Tibial artery (tissue), 4 donors: ENCODE measurements at regions not wholly inside any gene's neighbourhood (a gene's known extent, or its start where the extent isn't known, plus 50 kb on each side); places are given as distances from the start of the nearest gene placed in this dataset.
A peak's percentile ranks its signal among the peaks of the same experiment; 100 is the strongest.

Experiments used
- DNase-seq, 2 donors: peaks; one replicate each; pipeline ENCODE4 v3.0.0-alpha.2; 2019
- H3K27ac ChIP-seq, 2 donors: fragments of 200-600 bp; sonication (generic) in 1 of 2; 1 replicate in 1 of 2; 2 replicates in 1 of 2; pipeline ENCODE4 v1.5.1; 2018 to 2019; ENCODE audit warnings: mild to moderate bottlenecking in 1 of 2
- H3K27me3 ChIP-seq, 2 donors: fragments of 200-600 bp; sonication (generic) in 1 of 2; one replicate each; pipeline versions ENCODE4 v1.5.1 to v1.6.0; 2016 to 2019
- H3K36me3 ChIP-seq, 3 donors: fragments of 200-600 bp; sonication (generic) in 2 of 3; one replicate each; pipeline ENCODE4 v1.5.1; 2016 to 2019; ENCODE audit warnings: mild to moderate bottlenecking in 2 of 3
- H3K4me1 ChIP-seq, 4 donors: fragments of 200-600 bp; sonication (generic) in 2 of 4; 1 replicate in 3 of 4; 2 replicates in 1 of 4; pipeline ENCODE4 v1.5.1; 2016 to 2019
- H3K4me3 ChIP-seq, 2 donors: fragments of 200-600 bp; sonication (generic) in 1 of 2; 1 replicate in 1 of 2; 2 replicates in 1 of 2; pipeline ENCODE4 v1.5.1; 2018 to 2019; ENCODE audit warnings: mild to moderate bottlenecking in 2 of 2
- H3K9me3 ChIP-seq, 3 donors: fragments of 200-600 bp; sonication (generic) in 1 of 3; one replicate each; pipeline ENCODE4 v1.5.1; 2016 to 2019
- CTCF ChIP-seq, 2 experiments: fragments of 200-600 bp in 1 of 2; fragments of 450-650 bp in 1 of 2; IDR thresholded peaks; one replicate each; pipeline ENCODE4 v1.5.1; 2017 to 2019; ENCODE audit warnings: antibody characterized with exemption in 2 of 2, mild to moderate bottlenecking in 1 of 2, moderate library complexity in 1 of 2
- intact Hi-C: fragments of 100-400 bp; cut with DNase I; formaldehyde crosslinking; loops from one replicate; pipeline ENCODE4 v1.15.0; 2023; ENCODE audit warnings: low total_unique reads

- Histone ChIP-seq H3K27ac (peak overlapping the region; percentile 41 to 47), H3K27me3 (no peaks in the 10 kb centered on the region)
These were observed 557.6 kb upstream of the DIPK2B start for GRCh38 chrX:45758319-45758718.

DNA sequence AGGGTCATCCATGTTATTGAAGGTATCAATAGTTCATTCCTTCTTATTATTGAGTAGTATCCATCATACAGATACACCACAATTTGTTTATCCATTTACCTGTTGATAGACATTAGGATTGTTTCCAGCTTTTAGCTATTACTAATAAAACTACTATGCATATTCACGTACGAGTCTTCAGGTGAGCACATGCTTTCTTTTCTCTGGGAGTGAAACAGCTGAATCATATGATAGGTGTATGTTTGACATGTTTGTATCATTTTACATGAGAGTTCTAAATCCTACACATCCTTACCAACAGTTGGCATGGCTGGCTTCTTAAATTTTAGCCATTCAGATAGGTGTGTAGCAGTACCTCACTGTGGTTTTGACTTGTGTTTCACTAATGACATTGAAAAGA lies 556.6 kb upstream of the DIPK2B start:
- H3K36me3 ChIP-seq, result no peaks in the 10 kb centered on the region
- H3K4me1 ChIP-seq, result no peaks in the 10 kb centered on the region
- H3K27me3 ChIP-seq, result no peaks in the 10 kb centered on the region
- H3K9me3 ChIP-seq, result no peaks in the 10 kb centered on the region
- no peak overlapping the region for H3K4me3 ChIP-seq
- intact Hi-C loops, result no loop called here
- no peak for TF ChIP-seq CTCF (IDR thresholded peaks at IDR 0.05)
- no peak for DNase-seq
- H3K27ac ChIP-seq, result no peak overlapping the region

More at GRCh38 chrX:45758319-45758718, 557.6 kb upstream of the DIPK2B start:
- DNase-seq, result no peak
- Histone ChIP-seq H3K4me1 (no peaks in the 10 kb centered on the region), H3K36me3 (no peaks in the 10 kb centered on the region), H3K9me3 (no peaks in the 10 kb centered on the region), H3K4me3 (no peak overlapping the region)
- intact Hi-C loops, result no loop called here
- no peak for TF ChIP-seq CTCF (IDR thresholded peaks at IDR 0.05)

DNA sequence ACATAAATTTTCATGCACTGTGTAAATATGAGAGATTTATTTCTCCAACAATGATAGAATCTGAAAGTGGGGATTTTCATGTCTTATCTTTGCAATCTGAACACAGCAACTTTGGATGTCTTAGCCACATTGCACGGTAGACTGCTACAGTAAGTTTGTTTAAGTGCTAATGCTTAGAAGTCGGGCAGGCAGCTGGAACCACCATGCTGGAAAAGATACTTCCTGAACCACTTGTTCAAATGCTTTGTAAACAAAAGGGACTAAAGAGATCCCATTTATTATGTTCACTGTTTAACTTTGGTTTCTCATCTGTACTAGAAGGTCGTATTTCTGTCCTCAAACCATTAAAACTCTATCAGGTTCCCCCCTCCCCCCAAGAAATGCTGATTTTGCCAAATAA lies 555.9 kb upstream of the DIPK2B start:
- Histone ChIP-seq H3K4me1 (peaks cover 0 to 3% (median 0%) of the 10 kb centered on the region in 4 donors), H3K27me3 (no peaks in the 10 kb centered on the region), H3K4me3 (no peak overlapping the region), H3K27ac (no peak overlapping the region), H3K36me3 (no peaks in the 10 kb centered on the region), H3K9me3 (no peaks in the 10 kb centered on the region)
- no peak for DNase-seq
- TF ChIP-seq CTCF (IDR thresholded peaks at IDR 0.05), result no peak
- intact Hi-C loops, result no loop called here

- Histone ChIP-seq H3K4me3 (no peak overlapping the region), H3K27me3 (no peaks in the 10 kb centered on the region), H3K27ac (no peak overlapping the region), H3K4me1 (peaks cover 0 to 11% (median 0%) of the 10 kb centered on the region in 4 donors), H3K36me3 (no peaks in the 10 kb centered on the region), H3K9me3 (no peaks in the 10 kb centered on the region)
- TF ChIP-seq CTCF (IDR thresholded peaks at IDR 0.05), result no peak
- intact Hi-C loops, result no loop called here
- DNase-seq, result no peak
These were observed 555.0 kb upstream of the DIPK2B start for GRCh38 chrX:45755703-45756102.

DNA sequence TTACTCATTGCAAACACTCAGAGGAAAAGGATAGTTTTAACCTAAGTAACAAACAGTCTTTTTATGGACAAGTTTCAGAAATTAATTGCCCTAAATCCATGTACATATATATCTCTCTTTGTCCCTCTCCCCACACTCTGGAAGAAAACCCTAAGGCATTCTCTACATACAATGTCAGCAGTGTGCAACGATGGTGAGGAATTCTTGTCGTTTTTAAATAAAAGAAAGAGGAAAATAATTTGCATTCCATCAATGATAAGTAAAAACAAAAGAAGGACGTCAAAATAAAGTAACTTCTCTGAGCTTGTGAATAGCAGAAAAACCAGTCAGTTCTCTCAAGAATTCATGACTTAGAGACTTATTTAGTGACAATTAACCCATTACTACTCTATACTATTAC lies 550.5 kb upstream of the DIPK2B start:
- peaks cover 0 to 22% (median 0%) of the 10 kb centered on the region in 4 donors for H3K4me1 ChIP-seq
- no peaks in the 10 kb centered on the region for H3K36me3 ChIP-seq
- H3K4me3 ChIP-seq, result no peak overlapping the region
- DNase-seq, result no peak
- peak overlapping the region in 1 of 2 donors; percentile 12 for H3K27ac ChIP-seq
- TF ChIP-seq CTCF (IDR thresholded peaks at IDR 0.05), result no peak
- H3K9me3 ChIP-seq, result no peaks in the 10 kb centered on the region
- H3K27me3 ChIP-seq, result no peaks in the 10 kb centered on the region
- intact Hi-C loops, result no loop called here

DNA sequence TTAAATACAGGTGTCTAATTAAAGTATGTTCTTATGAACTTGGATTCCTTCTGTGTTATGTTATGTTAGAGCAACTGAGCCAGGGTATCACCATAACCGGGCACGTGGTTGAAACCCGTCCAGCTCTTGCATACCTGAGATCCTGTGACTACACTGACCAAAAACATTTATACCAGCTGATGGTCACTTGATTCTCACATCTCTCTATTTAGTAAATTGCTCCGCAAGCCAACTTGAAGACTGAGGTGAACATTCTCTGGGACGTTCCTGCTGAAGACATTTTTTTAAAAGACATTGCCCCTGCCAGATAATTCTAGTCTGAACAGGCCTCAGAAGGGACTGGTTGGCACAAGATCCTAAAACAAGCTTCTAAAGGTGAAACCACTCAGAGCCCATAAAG lies 550.0 kb upstream of the DIPK2B start:
- intact Hi-C loops, result no loop called here
- H3K27ac ChIP-seq, result no peak overlapping the region
- H3K36me3 ChIP-seq, result no peaks in the 10 kb centered on the region
- no peaks in the 10 kb centered on the region for H3K9me3 ChIP-seq
- DNase-seq, result no peak
- H3K4me3 ChIP-seq, result no peak overlapping the region
- no peak for TF ChIP-seq CTCF (IDR thresholded peaks at IDR 0.05)
- no peaks in the 10 kb centered on the region for H3K27me3 ChIP-seq
- peaks cover 0 to 22% (median 0%) of the 10 kb centered on the region in 4 donors for H3K4me1 ChIP-seq
